Hepatocyte (in vitro differentiated cells): ENCODE measurements at regions not wholly inside any gene's neighbourhood (a gene's known extent, or its start where the extent isn't known, plus 50 kb on each side); places are given as distances from the start of the nearest gene placed in this dataset.

Experiments
- DNase-seq: peaks from one replicate; pipeline ENCODE4 v3.0.0-alpha.2; 2016; ENCODE audit warnings: low spot score
- H2AFZ ChIP-seq: fragments of 200-600 bp; sonication (generic); 2 replicates; pipeline ENCODE4 v1.6.0; 2016; ENCODE audit warnings: antibody characterized with exemption, mild to moderate bottlenecking
- H3K27ac ChIP-seq: fragments of 200-600 bp; sonication (generic); 2 replicates; pipeline ENCODE4 v1.5.1; 2016; ENCODE audit warnings: mild to moderate bottlenecking
- H3K27me3 ChIP-seq: fragments of 200-600 bp; sonication (generic); 2 replicates; pipeline ENCODE4 v1.6.1; 2016
- H3K36me3 ChIP-seq: fragments of 200-600 bp; sonication (generic); replicated peaks from 2 replicates; pipeline ENCODE4 v1.5.1; 2016; ENCODE audit warnings: low read depth; ENCODE audit not compliant: insufficient read depth
- H3K4me1 ChIP-seq: fragments of 200-600 bp; sonication (generic); 2 replicates; pipeline ENCODE4 v1.5.1; 2016; ENCODE audit warnings: mild to moderate bottlenecking, moderate library complexity; ENCODE audit not compliant: insufficient read depth
- H3K4me2 ChIP-seq: fragments of 200-600 bp; sonication (generic); 2 replicates; pipeline ENCODE4 v1.6.0; 2016
- H3K4me3 ChIP-seq: fragments of 200-600 bp; sonication (generic); 2 replicates; pipeline ENCODE4 v1.5.1; 2016; ENCODE audit warnings: mild to moderate bottlenecking
- H3K79me2 ChIP-seq: fragments of 200-600 bp; sonication (generic); 2 replicates; pipeline ENCODE4 v1.6.0; 2017; ENCODE audit warnings: mild to moderate bottlenecking
- H3K9me2 ChIP-seq: fragments of 200-600 bp; sonication (generic); replicated peaks from 2 replicates; pipeline ENCODE4 v1.6.0; 2017; ENCODE audit warnings: mild to moderate bottlenecking; ENCODE audit not compliant: insufficient read depth
- H3K9me3 ChIP-seq: fragments of 200-600 bp; sonication (generic); 2 replicates; pipeline ENCODE4 v1.5.1; 2016; ENCODE audit warnings: low read depth, mild to moderate bottlenecking
- H4K20me1 ChIP-seq: fragments of 200-600 bp; sonication (generic); 2 replicates; pipeline ENCODE4 v1.6.0; 2016; ENCODE audit warnings: mild to moderate bottlenecking; ENCODE audit not compliant: insufficient read depth, poor library complexity, severe bottlenecking
- EZH2 ChIP-seq: fragments of 200-600 bp; sonication (generic); IDR thresholded peaks from 2 replicates; pipeline ENCODE4 v1.6.1; 2016; ENCODE audit warnings: antibody characterized with exemption, mild to moderate bottlenecking, borderline replicate concordance
- EZH2phosphoT487 ChIP-seq: fragments of 200-600 bp; sonication (generic); IDR thresholded peaks from one replicate; pipeline ENCODE4 v1.6.1; 2018; ENCODE audit warnings: antibody characterized with exemption, mild to moderate bottlenecking, low read depth, moderate library complexity; ENCODE audit not compliant: unreplicated experiment, severe bottlenecking
- WGBS: methylation state at CpG from one replicate; pipeline ENCODE4 v1.1.6; 2016; ENCODE audit warnings: low lambda C conversion rate; ENCODE audit errors: missing lambda C conversion rate; 5-methylcytosine and 5-hydroxymethylcytosine counted together
- TF ChIP-seq, protein P1 (sequence below): fragments of 200-600 bp; sonication (generic); IDR thresholded peaks from 2 replicates; pipeline ENCODE4 v1.5.1; 2016; ENCODE audit warnings: antibody characterized with exemption, mild to moderate bottlenecking; ENCODE audit not compliant: poor library complexity

DNA sequence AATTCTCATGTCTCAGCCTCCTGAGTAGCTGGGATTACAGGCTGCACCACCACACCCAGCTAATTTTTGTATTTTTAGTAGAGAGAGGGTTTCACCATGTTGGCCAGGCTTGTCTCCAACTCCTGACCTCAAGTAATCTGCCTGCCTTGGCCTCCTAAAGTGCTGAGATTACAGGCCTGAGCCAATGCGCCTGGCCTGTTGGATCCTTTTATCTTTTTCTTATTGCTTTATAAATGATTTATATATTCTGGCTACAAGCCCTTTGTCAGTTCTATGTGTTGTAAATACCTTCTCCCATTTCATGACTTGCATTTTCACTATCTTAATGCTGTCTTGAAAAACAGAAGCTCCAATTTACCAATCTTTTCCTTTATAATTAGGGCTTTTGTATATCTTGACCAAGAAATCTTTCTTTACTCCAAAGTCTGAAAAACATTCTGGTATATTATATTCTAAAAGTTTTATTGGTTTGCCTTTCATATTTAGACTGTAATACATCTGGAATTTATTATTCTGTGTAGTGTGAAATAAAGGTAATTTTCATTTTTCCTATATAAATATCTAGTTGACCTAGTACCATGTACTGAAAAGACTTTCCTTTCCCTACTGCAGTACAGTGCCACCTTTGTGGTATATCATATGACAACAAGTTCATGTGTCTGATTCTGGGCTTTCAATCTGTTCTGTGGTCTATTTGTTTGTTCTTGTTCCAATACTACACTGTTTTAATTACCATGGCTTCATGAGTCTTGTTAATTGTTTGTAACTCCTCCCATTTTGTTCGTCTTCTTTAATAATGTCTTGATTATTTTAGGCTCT lies 52.9 kb upstream of the RNU6-1 start:
- no peak overlapping the region for H3K4me3 ChIP-seq
- H3K4me1 ChIP-seq = no peaks in the 10 kb centered on the region
- H3K9me2 ChIP-seq = no peaks in the 10 kb centered on the region
- no peak for TF ChIP-seq EZH2phosphoT487
- TF ChIP-seq EZH2 = no peak
- TF ChIP-seq, protein P1, sequence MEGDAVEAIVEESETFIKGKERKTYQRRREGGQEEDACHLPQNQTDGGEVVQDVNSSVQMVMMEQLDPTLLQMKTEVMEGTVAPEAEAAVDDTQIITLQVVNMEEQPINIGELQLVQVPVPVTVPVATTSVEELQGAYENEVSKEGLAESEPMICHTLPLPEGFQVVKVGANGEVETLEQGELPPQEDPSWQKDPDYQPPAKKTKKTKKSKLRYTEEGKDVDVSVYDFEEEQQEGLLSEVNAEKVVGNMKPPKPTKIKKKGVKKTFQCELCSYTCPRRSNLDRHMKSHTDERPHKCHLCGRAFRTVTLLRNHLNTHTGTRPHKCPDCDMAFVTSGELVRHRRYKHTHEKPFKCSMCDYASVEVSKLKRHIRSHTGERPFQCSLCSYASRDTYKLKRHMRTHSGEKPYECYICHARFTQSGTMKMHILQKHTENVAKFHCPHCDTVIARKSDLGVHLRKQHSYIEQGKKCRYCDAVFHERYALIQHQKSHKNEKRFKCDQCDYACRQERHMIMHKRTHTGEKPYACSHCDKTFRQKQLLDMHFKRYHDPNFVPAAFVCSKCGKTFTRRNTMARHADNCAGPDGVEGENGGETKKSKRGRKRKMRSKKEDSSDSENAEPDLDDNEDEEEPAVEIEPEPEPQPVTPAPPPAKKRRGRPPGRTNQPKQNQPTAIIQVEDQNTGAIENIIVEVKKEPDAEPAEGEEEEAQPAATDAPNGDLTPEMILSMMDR = no peak
- no peak overlapping the region for H2AFZ ChIP-seq
- WGBS = 76% methylated on average over 2 of the region's 2 CpGs
- no peaks in the 10 kb centered on the region for H4K20me1 ChIP-seq
- DNase-seq = no peak
- no peaks in the 10 kb centered on the region for H3K36me3 ChIP-seq
- peak overlapping the region; percentile 15 for H3K27ac ChIP-seq
- no peaks in the 10 kb centered on the region for H3K9me3 ChIP-seq
- no peaks in the 10 kb centered on the region for H3K79me2 ChIP-seq
- no peak overlapping the region for H3K4me2 ChIP-seq
- no peaks in the 10 kb centered on the region for H3K27me3 ChIP-seq

DNA sequence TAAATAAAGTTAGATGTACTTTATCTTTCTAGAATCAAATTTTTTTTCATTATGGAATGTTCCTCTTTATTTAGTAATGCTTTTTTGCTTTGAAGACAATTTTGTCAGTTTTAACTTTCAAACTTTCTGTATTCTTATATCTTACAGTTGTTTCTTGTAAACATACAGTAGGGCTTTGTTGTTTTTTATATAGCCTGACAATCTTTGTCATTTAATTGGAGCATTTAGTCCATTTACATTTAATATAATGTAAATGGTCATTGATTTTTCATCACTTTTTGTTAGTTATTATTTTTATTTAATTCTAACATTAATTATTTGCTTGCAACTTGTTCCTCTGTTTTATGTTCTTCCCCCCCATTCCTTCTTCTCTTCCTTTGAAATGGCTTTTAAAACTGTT lies 55.4 kb upstream of the RNU6-1 start:
- H3K4me1 ChIP-seq = no peaks in the 10 kb centered on the region
- H3K79me2 ChIP-seq = no peaks in the 10 kb centered on the region
- TF ChIP-seq, protein P1 = no peak
- no peaks in the 10 kb centered on the region for H3K36me3 ChIP-seq
- H4K20me1 ChIP-seq = no peaks in the 10 kb centered on the region
- no peaks in the 10 kb centered on the region for H3K9me2 ChIP-seq
- H3K9me3 ChIP-seq = no peaks in the 10 kb centered on the region
- H3K4me2 ChIP-seq = no peak overlapping the region
- no peaks in the 10 kb centered on the region for H3K27me3 ChIP-seq
- no peak for DNase-seq
- no peak overlapping the region for H2AFZ ChIP-seq
- H3K4me3 ChIP-seq = no peak overlapping the region
- no peak overlapping the region for H3K27ac ChIP-seq

DNA sequence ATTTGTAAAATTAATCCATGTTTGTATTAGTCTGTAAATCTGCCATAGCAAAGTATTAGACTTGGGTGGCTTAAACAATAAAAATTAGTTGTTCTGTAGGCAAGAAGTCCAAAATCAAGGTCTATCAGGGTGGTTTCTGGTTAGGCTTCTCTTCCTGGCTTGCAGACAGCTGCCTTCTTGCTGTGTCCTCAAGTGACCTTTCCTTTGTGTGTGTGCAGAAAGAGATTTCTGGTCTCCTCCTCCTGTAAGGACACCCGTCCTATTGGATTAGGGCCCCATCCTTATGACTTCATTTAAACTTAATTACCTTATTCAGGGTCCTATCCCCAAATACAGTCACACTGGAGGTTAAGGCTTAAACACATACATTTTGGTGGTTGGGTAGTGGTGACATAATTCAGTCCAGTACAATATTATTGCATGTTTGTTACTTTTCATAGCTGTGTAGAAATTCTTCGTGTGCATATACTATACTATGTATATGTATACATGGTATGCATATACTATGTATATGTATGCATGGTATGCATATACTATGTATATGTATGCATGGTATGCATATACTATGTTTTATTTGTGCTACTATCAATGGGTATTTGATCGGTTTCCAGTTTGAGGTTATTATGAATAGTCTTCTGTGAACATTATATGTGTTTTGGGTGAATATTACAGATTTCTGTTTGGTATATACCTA lies 57.9 kb upstream of the RNU6-1 start:
- H3K79me2 ChIP-seq = no peaks in the 10 kb centered on the region
- no peaks in the 10 kb centered on the region for H3K9me3 ChIP-seq
- no peak overlapping the region for H3K27ac ChIP-seq
- 92% methylated on average over 3 of the region's 3 CpGs for WGBS
- H4K20me1 ChIP-seq = no peaks in the 10 kb centered on the region
- no peak overlapping the region for H2AFZ ChIP-seq
- no peak overlapping the region for H3K4me2 ChIP-seq
- TF ChIP-seq, protein P1 = no peak
- no peak for TF ChIP-seq EZH2
- no peak for TF ChIP-seq EZH2phosphoT487
- H3K4me3 ChIP-seq = no peak overlapping the region
- no peaks in the 10 kb centered on the region for H3K27me3 ChIP-seq
- DNase-seq = no peak
- H3K4me1 ChIP-seq = no peaks in the 10 kb centered on the region
- H3K9me2 ChIP-seq = no peaks in the 10 kb centered on the region
- H3K36me3 ChIP-seq = no peaks in the 10 kb centered on the region
